ENCODE measurements at regions not wholly inside any gene's neighbourhood (a gene's known extent, or its start where the extent isn't known, plus 50 kb on each side); places are given as distances from the start of the nearest gene placed in this dataset.

DNA sequence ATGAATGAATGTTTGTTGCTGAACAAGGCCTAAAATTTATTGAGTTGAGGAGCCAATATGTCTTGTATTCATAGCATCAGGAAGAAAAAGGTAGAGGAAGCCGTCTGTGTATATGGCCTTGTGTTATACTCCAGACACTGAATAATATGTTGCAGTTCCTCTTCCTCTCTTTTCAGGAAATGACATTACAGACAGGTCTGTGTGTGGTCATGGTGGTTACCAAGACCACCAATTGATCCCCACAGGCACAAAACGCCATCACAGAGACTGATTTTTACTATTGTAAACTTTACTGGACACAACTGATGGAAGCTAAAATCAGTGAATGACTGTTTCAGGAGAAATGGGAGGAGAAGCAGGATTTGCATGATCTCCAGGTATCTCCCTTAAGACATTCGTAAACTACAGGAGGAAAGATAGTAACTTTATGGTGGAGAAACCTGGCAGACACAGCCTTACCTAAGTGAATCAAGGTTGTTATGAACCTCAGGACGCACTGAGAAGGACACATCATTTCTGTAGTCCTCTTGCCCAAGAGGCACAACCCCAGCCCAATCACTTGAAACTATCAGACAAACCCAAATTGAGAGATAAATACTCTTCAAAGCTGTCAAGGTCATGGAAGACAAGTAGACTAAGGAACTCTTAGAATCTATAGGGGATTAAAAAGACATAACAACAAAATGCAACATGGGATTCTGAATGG, 334.1 kb upstream of the RGS6 start:
- Histone ChIP-seq H3K9me3 (ENCODE audit: insufficient read depth, low read depth, low read length) (no peaks in the 10 kb centered on the region), H3K27ac (ENCODE audit: low read depth, low read length) (no peak overlapping the region), H3K4me1 (ENCODE audit: insufficient read depth, low read length) (no peaks in the 10 kb centered on the region), H3K79me2 (ENCODE audit: insufficient read depth, low read length) (peaks cover 81% of the 10 kb centered on the region), H3K9ac (ENCODE audit: low read length) (no peak overlapping the region), H4K20me1 (ENCODE audit: insufficient read depth, low read length) (peaks cover 5% of the 10 kb centered on the region), H3K4me3 (ENCODE audit: insufficient read depth, low read depth, low read length) (no peak overlapping the region), H3K4me2 (ENCODE audit: low read length) (no peak overlapping the region), H3K36me3 (ENCODE audit: insufficient read depth, low read length) (peaks cover 2% of the 10 kb centered on the region), H2AFZ (ENCODE audit: low read depth, low read length) (no peak overlapping the region), H3K27me3 (ENCODE audit: insufficient read depth, low read length) (no peaks in the 10 kb centered on the region)
- H3K4me3 Mint-ChIP-seq (ENCODE audit: unreplicated experiment), result no peak overlapping the region
- peaks cover 11% of the 10 kb centered on the region for H3K36me3 Mint-ChIP-seq (ENCODE audit: low read depth, unreplicated experiment)
- TF ChIP-seq, protein P1, sequence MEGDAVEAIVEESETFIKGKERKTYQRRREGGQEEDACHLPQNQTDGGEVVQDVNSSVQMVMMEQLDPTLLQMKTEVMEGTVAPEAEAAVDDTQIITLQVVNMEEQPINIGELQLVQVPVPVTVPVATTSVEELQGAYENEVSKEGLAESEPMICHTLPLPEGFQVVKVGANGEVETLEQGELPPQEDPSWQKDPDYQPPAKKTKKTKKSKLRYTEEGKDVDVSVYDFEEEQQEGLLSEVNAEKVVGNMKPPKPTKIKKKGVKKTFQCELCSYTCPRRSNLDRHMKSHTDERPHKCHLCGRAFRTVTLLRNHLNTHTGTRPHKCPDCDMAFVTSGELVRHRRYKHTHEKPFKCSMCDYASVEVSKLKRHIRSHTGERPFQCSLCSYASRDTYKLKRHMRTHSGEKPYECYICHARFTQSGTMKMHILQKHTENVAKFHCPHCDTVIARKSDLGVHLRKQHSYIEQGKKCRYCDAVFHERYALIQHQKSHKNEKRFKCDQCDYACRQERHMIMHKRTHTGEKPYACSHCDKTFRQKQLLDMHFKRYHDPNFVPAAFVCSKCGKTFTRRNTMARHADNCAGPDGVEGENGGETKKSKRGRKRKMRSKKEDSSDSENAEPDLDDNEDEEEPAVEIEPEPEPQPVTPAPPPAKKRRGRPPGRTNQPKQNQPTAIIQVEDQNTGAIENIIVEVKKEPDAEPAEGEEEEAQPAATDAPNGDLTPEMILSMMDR (IDR thresholded peaks at IDR 0.05; ENCODE audit: insufficient read depth, low read depth, low read length), result no peak
- TF ChIP-seq EZH2 (IDR thresholded peaks at IDR 0.05; ENCODE audit: insufficient read depth, low read length), result no peak
- H3K27me3 Mint-ChIP-seq (ENCODE audit: low read depth, unreplicated experiment), result no peaks in the 10 kb centered on the region
- DNase-seq (ENCODE audit: low read depth) (no peak), FAIRE-seq (no peak)
- H3K4me1 Mint-ChIP-seq (ENCODE audit: low read depth, unreplicated experiment), result peaks cover 20% of the 10 kb centered on the region
- H3K9me3 Mint-ChIP-seq (ENCODE audit: unreplicated experiment), result peaks cover 9% of the 10 kb centered on the region
- no peak overlapping the region for H3K27ac Mint-ChIP-seq (ENCODE audit: unreplicated experiment)

DNA sequence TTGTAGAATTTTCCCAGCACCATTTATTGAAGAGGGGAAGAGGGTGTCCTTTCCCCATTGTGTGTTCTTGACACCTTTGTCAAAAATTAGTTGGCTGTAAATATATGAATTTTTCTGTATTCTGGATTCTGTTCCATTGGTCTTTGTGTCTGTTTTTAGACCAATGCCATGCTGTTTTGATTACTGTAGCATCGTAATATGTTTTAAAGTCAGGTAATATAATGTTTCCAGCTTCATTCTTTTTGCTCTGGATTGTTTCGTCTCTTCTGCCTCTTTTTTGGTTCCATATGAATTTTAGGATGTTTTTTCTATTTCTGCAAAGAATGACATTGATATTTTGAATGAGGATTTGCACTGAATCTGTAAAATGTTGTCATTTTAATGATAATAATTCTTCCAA, 331.9 kb upstream of the RGS6 start:
- Histone ChIP-seq H3K9ac (ENCODE audit: low read length) (no peak overlapping the region), H3K36me3 (ENCODE audit: insufficient read depth, low read length) (no peaks in the 10 kb centered on the region), H4K20me1 (ENCODE audit: insufficient read depth, low read length) (peaks cover 10% of the 10 kb centered on the region), H3K9me3 (ENCODE audit: insufficient read depth, low read depth, low read length) (no peaks in the 10 kb centered on the region), H3K79me2 (ENCODE audit: insufficient read depth, low read length) (peaks cover 76% of the 10 kb centered on the region), H2AFZ (ENCODE audit: low read depth, low read length) (no peak overlapping the region), H3K4me3 (ENCODE audit: insufficient read depth, low read depth, low read length) (no peak overlapping the region), H3K27ac (ENCODE audit: low read depth, low read length) (no peak overlapping the region), H3K4me1 (ENCODE audit: insufficient read depth, low read length) (no peaks in the 10 kb centered on the region), H3K27me3 (ENCODE audit: insufficient read depth, low read length) (no peaks in the 10 kb centered on the region), H3K4me2 (ENCODE audit: low read length) (no peak overlapping the region)
- no peak for FAIRE-seq
- no peak for DNase-seq (ENCODE audit: low read depth)
- H3K27me3 Mint-ChIP-seq (ENCODE audit: low read depth, unreplicated experiment), result no peaks in the 10 kb centered on the region
- no peak for TF ChIP-seq EZH2 (IDR thresholded peaks at IDR 0.05; ENCODE audit: insufficient read depth, low read length)
- H3K9me3 Mint-ChIP-seq (ENCODE audit: unreplicated experiment), result peaks cover 9% of the 10 kb centered on the region
- H3K36me3 Mint-ChIP-seq (ENCODE audit: low read depth, unreplicated experiment), result peaks cover 13% of the 10 kb centered on the region
- no peak overlapping the region for H3K4me3 Mint-ChIP-seq (ENCODE audit: unreplicated experiment)
- H3K4me1 Mint-ChIP-seq (ENCODE audit: low read depth, unreplicated experiment), result peaks cover 6% of the 10 kb centered on the region
- no peak overlapping the region for H3K27ac Mint-ChIP-seq (ENCODE audit: unreplicated experiment)

DNA sequence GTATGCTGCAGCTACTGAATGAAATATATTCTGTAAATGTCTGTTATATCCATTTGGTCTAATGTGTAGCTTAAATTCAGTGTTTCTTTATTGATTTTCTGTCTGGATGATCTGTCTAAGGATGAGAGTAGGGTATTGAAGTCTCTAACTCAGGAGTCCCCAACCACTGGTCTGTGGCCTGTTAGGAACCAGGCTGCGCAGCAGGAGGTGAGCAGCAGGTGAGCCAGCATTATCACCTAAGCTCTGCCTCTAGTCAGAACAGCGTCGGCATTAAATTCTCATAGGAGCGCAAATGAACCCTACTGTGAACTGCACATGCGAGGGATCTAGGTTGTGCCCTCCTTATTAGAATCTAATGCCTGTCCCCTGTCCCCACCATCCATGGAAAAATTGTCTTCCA, 329.7 kb upstream of the RGS6 start:
- FAIRE-seq (no peak), DNase-seq (ENCODE audit: low read depth) (no peak)
- Histone ChIP-seq H3K4me2 (ENCODE audit: low read length) (no peak overlapping the region), H3K27ac (ENCODE audit: low read depth, low read length) (no peak overlapping the region), H3K36me3 (ENCODE audit: insufficient read depth, low read length) (no peaks in the 10 kb centered on the region), H2AFZ (ENCODE audit: low read depth, low read length) (no peak overlapping the region), H3K79me2 (ENCODE audit: insufficient read depth, low read length) (peaks cover 81% of the 10 kb centered on the region), H3K4me1 (ENCODE audit: insufficient read depth, low read length) (no peaks in the 10 kb centered on the region), H3K27me3 (ENCODE audit: insufficient read depth, low read length) (no peaks in the 10 kb centered on the region), H3K9me3 (ENCODE audit: insufficient read depth, low read depth, low read length) (no peaks in the 10 kb centered on the region), H3K4me3 (ENCODE audit: insufficient read depth, low read depth, low read length) (no peak overlapping the region), H3K9ac (ENCODE audit: low read length) (no peak overlapping the region), H4K20me1 (ENCODE audit: insufficient read depth, low read length) (peaks cover 27% of the 10 kb centered on the region)
- Mint-ChIP-seq H3K27ac (ENCODE audit: unreplicated experiment) (no peak overlapping the region), H3K4me1 (ENCODE audit: low read depth, unreplicated experiment) (peaks cover 2% of the 10 kb centered on the region), H3K9me3 (ENCODE audit: unreplicated experiment) (peaks cover 9% of the 10 kb centered on the region), H3K27me3 (ENCODE audit: low read depth, unreplicated experiment) (no peaks in the 10 kb centered on the region), H3K36me3 (ENCODE audit: low read depth, unreplicated experiment) (peaks cover 14% of the 10 kb centered on the region), H3K4me3 (ENCODE audit: unreplicated experiment) (no peak overlapping the region)
- TF ChIP-seq, protein P1 (IDR thresholded peaks at IDR 0.05; ENCODE audit: insufficient read depth, low read depth, low read length), result no peak
- TF ChIP-seq EZH2 (IDR thresholded peaks at IDR 0.05; ENCODE audit: insufficient read depth, low read length), result no peak
